GM18502 (cell line): ENCODE measurements at regions not wholly inside any gene's neighbourhood (a gene's known extent, or its start where the extent isn't known, plus 50 kb on each side); places are given as distances from the start of the nearest gene placed in this dataset.
"Not testable (repeated sequence)": the region's sequence is repeated elsewhere in the genome, so short reads cannot be mapped to it uniquely, and the experiment has no call there.

Experiments used
- ATAC-seq: cut with Tn5 transposase; IDR thresholded peaks from one replicate; pipeline ENCODE4 v1.9.1; 2021; ENCODE audit warnings: mild to moderate bottlenecking; ENCODE audit not compliant: unreplicated experiment, poor library complexity

DNA sequence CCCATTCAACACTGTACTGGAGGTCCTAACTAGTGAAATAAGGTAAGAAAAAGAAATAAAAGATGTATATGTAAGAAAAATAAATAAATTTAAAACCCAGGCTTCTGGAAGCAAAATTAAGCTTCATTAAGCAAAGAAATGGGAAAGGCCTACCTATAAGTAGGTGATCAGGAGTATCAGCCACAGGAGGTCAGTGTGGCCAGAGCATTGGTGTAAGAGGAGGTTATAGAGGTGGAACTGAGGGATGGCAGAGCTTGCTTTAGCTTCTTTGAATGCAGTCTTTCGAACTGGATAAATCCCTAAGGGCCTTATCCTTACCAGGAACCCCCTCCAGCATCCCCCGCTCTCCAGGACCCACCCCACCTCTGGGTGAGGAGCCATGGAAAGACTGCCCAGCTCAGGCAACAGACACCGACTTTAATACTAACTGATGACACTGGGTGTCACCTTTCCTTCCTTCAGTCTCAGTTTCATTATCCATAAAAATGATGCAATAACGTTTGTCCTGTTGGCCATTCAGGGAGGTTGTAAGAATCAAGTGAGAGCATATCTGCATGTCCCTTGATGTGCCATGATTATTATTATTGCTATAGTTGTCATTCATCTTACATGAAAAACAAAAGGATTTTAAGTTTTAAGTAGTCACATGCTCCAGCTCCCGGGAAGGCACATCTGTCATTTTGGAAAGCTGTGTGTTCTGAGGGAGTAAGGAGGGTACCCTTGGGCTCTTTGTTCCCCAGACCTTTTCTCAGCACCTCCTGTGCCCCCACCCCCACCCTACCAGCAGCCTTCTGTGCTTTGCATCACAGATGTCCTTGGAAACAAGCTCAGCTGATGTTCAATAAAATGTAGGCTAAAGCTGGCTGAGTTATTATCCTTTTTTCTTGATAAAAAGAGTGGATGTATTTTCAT is 50.8 kb upstream of the CTNNA1 start:
- ATAC-seq = no peak

DNA sequence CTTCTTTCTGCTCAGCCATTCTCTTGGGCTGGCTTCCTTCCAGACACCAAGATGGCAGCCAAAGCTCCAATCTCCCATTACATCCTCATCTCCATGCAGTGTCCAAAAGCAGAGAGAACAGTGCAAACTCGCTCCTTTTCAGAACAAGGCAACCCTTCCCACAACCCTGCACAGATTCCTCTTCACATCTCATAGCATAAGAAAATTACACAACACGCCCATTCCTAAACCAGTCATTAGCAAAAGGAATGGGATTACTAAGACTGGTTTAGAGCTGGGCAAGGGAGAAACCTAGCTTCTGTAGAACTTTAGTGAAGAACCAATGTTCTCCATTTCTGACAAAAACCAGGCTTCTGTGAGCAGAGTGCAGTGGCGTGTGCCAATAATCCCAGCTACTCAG is 51.5 kb upstream of the CTNNA1 start:
- ATAC-seq = no peak

DNA sequence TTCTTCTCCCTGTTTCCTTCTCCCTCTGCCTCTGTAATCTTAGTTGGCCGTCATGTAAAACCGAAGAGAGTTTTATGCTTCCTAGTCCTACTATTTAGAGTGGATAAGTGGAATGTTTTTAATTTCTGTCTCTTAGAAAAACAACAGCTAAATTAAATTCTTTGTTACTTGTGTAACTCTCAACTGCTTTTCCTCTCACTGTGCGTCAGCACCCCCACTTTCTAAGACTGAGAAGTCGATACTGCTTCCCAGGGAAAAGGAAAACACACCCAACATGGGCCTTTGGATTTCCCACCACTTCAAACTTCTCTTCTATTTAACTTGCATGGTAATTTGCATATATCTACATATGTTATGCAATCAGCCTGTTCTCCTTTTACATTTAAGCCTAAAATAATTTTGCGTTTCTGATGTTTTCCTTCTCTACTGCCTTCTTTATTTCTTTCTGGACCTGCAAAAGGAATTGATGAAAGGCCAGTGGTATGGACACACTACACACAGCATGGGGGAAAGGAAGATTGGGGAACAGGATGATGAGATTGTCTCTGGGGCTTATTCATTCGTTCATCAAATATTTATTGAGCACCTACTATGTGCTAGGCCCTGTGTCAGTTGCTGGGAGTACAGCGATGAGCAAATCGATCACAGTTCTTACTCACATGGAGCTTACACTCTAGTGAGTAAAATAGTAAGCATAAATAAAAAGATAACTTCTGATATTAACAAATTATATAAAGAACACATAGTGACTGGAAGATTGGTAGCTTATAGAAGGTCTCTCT is 52.5 kb upstream of the CTNNA1 start:
- ATAC-seq = no peak

DNA sequence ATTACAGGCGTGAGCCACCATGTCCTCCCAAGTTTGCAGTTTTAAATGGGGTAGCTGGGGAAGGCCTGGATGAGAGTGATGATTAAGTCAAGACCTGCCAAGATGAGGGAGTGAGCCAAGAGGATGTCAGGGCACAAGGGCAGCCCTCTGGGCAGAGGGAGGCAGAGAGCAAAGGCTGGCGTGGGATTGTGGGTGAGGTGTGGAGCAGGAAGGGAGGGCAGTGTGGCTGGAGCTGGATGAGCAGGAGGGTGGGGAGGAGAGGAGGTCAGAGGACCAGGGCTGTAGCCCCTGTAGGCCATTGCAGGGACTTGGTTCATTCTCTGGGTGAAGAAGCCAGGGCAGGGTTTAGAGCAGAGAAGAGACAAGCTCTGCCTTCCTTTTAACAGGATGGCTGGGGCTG is 53.7 kb upstream of the CTNNA1 start:
- ATAC-seq = no peak

DNA sequence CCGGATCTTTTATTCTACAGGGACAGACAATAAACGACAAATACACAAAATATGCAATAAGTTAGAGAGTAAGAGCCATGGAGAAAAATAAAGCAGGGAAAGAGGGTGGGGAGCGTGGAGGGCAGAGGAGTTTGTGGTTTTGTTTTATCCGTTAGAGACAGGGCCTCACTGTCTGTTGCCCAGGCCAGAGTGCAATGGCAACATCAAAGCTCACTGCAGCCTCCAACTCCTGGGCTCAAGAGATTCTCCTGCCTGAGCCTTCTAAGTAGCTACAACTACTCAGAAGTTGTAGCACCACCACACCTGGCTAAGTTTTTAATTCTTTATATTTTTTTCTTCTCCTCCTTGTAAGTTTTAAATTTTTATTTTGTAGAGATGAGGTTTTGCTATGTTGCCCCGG is 54.5 kb upstream of the CTNNA1 start:
- no peak for ATAC-seq

DNA sequence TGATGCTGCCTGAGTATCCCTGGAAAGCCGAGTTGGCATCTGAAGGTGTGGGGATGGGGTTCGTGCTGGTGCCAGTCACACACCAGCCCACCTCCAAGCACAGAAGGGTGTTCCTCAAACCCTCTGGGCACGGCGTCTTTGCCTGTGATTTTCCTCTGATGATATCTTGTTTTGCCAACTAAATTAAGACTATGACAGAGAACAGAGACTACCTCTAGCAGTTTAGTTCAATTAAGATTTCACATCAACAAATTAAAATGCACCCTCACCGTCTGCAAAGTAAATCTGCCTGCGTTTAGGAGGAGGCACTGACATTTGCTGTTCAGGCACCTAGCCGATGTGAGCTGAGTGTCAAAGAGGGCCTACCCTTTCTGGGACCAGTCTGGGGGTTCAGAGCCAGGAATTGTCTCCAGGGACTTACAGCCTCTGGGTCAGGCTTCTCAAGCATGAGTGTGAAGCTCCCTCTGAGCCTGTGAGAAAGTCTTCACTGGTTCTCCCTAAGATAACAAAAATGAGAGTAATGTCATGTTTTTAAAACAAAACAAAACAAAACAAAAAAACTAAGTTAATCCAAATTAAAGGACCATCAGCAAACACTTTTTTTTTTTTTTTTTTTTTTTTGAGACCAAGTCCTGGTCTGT is 55.4 kb upstream of the CTNNA1 start:
- ATAC-seq = no peak

DNA sequence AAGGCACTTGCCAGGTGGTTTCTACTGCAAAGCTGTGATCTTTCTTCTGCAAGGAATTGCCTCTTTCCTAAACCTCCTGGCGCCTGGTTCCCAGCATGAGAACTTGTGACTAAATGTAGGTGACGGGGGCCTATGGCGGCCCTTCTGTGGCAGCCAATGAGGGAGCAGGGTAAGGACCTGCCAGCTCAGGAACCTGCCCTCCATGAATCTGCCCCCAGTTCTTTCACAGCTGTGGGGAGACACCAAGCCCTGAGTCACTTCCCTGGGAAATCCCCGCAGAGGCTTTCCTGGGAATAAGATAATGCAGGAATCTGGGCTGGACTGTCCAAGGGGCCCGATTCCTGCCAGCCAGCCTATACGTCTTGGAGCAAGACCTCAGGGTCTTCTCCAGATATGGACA is 56.7 kb upstream of the CTNNA1 start:
- no peak for ATAC-seq

DNA sequence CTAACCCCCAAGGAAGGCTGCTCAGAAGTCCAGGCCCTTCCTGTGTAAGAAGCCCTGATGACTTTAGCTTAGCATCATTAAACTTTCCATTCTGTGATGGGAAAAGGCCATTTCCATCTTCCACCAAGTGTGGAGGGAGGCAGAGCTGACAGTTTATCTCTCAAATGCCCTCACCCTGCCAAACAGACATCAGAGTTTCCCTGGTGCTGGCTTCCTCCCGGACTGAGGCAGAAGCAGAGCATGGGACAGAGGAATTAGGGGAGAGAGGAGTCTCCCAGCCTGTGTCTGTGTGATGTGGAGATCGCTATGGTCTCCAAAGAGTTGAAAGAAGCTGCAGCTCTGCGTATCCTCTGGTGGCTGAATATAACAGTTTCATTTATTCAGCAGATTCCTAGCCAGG is 57.4 kb upstream of the CTNNA1 start:
- no peak for ATAC-seq

DNA sequence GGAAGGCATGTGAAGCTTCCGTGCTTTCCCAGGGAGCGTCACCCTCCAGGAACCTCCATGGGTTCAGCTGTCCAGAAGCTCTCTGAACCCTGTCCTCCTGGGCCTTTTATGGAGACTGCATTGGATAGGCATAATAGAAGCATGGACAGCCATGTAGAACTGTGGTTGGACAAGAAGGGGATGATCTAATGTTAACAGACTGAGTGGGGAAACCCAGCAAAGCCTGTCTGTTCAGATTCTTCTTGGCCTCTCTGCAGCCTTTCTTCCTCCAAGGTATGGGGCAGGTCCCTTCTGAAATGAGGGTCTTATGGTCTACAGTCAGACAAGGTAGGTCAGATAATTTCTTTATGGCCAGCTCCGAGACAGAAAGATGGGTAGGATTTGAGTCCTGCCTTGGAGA is 59.1 kb upstream of the CTNNA1 start:
- ATAC-seq = no peak

DNA sequence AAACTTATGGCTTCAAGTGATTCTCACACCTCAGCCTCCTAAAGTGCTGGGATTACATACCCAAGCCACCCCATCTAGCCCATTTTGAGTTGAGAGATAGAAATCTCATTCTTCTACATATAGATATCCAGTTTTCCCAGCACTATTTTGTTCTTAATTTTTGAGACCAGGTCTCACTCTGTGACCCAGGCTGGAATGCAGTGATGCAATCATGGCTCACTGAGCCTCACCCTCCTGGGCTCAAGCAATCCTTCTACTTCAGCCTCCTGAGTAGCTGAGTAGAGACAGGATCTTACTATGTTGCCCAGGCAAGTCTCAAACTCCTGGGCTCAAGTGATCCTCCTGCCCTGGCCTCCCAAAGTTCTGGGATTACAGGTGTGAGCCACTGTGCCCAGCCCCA is 60.9 kb upstream of the CTNNA1 start:
- no peak for ATAC-seq

DNA sequence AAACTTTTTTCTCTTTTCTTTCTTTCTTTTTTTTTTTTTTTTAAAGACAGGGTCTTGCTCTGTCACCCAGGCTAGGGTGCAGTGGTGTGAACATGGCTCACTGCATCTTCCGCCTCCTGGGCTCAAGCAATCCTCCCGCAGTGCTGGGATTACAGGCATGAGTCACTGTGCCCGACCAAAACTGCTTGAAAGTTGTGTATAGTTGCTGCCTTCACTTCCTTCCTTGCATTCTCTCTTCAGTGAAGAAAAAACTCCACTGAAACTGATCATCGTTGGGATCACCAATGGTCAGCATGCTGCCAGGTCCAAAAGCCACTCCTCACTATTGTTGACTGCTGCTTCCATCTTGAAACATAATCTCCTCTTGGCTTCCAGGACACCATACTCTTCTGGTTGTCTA is 66.6 kb upstream of the CTNNA1 start:
- no peak for ATAC-seq

DNA sequence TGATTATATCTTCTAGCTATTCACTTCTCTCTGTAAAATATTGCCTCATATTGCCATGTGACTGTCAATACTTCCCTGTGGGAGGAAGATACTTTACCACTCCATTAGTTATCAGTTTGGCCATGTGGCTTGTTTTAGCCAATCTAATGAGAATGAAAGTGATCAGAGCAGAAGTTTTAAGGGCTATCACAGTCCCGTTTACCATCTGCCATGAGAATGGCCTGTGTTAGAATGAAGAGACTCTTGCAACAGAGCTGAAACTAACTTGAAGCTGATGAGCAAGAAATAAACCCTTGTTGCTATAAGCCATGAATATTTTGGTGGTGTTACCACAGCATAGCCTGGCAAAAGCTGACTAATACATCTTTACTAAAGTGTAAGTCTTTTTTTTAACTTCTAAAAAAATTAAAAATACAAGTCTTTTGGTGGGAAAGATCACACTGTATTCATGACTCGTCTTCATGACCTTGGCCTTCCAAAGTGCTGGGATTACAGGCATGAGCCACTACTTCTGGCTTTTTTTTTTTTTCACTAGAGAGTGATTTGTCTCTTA is 68.0 kb upstream of the CTNNA1 start:
- ATAC-seq = no peak

DNA sequence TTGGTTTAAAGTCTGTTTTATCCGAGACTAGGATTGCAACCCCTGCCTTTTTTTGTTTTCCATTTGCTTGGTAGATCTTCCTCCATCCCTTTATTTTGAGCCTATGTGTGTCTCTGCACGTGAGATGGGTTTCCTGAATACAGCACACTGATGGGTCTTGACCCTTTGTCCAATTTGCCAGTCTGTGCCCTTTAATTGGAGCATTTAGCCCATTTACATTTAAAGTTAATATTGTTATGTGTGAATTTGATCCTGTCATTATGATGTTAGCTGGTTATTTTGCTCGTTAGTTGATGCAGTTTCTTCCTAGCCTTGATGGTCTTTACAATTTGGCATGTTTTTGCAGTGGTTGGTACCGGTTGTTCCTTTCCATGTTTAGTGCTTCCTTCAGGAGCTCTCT is 70.8 kb upstream of the CTNNA1 start:
- not testable (repeated sequence) for ATAC-seq

DNA sequence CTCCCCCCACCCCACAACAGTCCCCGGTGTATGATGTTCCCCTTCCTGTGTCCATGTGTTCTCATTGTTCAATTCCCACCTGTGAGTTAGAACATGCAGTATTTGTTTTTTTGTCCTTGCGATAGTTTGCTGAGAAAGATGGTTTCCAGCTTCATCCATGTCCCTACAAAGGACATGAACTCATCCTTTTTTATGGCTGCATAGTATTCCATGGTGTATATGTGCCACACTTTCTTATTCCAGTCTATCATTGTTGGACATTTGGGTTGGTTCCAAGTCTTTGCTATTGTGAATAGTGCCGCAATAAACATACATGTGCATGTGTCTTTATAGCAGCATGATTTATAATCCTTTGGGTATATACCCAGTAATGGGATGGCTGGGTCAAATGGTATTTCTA is 74.4 kb upstream of the CTNNA1 start:
- ATAC-seq = not testable (repeated sequence)

DNA sequence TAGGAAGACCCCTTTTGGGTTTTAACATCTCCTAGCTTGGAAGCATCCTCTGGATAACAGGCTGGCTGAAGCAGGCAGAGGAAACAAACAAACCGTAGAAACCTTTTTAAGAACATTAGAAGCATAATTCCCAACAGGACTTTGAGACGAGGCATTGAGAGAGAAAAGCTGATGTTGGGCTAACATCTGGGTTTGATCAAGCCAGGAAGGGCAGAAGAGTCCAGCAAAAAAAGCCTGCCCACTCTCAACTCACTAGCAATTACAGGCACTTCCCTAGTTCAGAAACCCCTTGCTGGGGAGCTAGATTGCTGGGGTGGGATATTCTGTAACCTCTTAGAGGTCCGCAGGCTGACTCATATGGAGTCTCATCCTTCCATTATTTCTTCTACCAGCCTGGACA is 75.4 kb upstream of the CTNNA1 start:
- no peak for ATAC-seq

DNA sequence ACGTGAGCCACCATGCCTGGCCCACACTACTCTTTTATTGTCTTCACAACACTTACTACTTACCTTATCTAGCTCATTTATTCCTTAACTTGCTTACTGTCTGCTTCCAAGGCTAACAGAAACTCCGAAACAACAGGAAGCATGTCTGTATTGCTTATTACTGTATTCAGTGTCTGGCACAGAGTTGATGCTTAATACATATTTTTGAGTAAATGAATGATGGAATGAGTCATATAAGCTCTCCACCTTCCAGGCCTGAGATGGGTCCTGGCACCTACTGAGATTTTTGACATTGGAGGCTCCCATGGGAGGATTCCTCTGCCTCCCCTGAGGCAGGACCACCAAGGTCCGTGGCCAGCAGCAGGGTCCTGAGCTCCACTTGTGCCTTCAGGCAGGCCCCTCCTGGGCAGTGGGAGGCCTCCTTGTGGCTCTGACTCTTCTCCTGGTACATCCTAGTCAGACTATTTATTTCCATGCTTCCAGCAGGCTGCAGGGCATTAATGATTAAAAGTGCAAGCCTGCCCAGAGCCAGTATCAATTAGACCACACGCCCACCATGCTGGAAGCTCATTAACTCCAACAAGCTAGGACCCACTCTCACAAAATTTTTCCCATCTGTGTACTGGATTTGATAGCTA is 76.5 kb upstream of the CTNNA1 start:
- ATAC-seq = no peak

DNA sequence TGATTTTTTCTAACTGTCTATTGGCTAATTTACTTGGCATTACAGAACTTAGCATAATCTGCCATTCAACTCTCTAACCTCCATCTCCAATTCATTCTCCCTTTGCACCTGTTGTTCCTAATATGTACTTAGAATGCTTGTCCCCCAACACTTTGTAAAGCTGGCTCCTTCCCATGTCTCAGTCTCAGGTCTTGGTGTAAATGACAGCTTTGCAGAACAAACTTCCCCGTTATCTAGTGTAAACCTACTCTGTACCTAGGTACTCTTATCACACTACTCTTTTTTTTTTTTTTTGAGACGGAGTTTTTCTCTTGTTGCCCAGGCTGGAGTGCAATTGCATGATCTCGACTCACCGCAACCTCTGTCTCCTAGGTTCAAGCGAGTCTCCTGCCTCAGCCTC is 77.2 kb upstream of the CTNNA1 start:
- ATAC-seq = no peak

DNA sequence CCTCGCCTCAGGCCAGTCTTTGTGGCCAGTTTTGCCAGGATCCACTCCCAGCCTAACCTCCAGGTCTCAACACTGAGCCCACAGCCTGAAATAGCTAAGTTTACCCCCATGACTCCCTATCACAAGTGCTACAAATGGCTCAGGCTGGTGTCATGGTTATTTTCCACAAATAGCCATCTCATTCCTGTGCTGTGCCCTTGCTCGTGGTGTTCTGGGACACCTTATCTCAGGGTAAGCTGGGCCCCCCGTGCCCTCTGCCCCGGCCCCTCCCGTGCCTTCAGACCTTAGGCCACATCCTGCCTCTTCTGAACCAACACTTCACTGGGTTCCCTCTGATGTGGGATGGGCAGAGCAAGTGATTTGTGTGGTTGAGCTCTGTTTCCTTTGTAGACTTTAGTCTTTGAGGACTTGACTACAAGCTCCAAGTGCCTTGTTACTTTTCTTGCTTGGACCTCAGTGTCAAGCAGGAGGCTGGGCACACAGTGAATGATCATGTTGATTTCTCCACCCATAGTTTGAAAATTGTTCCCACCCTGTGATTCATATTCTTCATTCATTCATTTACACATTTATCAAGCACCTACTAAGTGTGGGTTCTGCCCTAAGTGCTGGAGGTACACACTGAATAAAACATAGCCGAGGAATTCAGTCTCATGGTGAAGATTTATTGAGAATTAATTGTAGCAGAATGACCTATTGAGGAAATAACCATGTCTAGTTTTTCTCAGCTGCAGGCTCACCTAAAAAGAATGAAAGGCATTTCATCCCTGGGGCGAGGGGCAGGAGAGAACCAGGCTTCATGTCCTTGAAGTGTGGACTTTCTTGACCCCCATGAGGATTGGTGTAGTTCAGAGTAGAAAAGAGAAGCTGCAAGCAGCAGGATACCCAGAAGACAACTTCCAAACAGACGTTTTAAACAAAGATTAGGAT is 84.5 kb upstream of the CTNNA1 start:
- ATAC-seq = no peak

DNA sequence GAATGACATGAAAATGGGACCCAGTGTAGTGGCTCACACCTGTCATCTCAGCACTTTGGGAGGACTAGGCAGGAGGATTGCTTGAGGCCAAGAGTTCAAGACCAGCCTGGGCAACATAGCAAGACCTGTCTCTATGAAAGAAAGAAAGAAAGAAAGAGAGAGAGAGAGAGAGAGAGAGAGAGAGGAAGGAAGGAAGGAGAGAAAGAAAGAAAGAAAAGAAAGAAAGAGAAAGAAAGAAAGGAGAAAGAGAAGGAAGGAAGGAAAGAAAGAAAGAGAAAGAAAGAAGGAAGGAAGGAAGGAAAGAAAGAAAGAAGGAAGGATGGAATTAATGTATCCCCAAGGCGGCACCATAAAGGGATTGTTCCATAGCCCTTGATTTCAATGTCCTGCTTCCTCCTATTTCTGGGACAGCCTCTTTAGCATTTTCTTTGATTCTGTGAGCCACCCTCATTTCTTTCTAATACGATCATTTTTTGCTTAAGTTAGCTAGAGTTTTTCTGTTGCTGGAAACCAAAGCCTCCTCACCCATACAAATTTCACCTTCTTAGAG is 85.4 kb upstream of the CTNNA1 start:
- ATAC-seq = not testable (repeated sequence)
